ENCODE measurements at regions not wholly inside any gene's neighbourhood (a gene's known extent, or its start where the extent isn't known, plus 50 kb on each side); places are given as distances from the start of the nearest gene placed in this dataset.

DNA sequence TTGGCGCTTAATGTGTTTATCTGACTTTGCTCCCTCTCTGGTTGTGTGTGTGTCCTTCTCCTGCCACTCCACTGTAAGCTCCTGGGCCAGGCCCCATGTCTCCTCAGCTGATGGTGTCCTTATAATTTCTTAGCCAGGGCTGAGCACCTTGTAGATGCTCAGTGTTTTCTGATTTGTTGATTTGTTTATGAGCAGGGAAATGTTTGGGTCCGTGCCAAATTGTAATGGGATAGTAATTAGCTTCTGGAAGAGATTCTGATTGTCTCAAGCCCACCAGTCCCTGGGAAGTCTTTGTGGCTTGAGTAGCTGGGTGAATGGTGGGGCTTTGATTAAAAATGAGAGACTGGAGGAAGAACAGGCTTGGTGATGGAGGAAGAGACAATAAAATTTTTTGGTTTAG is 270.5 kb downstream of the MYCN start:
- Mint-ChIP-seq H3K27me3 (peaks cover 4% of the 10 kb centered on the region), H3K4me1 (ENCODE audit: low read depth) (no peaks in the 10 kb centered on the region), H3K9me3 (no peaks in the 10 kb centered on the region), H3K36me3 (ENCODE audit: low read depth) (no peaks in the 10 kb centered on the region), H3K4me3 (no peak overlapping the region), H3K27ac (no peak overlapping the region)
- POLR2A ChIA-PET: no interaction called here
- DNase-seq (no peak), ATAC-seq (ENCODE audit: poor library complexity) (no peak)
- no peaks in the 10 kb centered on the region for H3K36me3 ChIP-seq (ENCODE audit: insufficient read depth, low read length)
- H3K27me3 ChIP-seq (ENCODE audit: control insufficient read depth in 1 of 2, insufficient read depth in 2 of 2, low read length in 2 of 2): no peaks in the 10 kb centered on the region
- intact Hi-C loops (cut with DNase I, micrococcal nuclease): loop anchor here in 1 of 2 experiments (10.0 kb wide), 1 partner anchor 276 kb away; no protein-coding TSS in a partner anchor
- H3K4me1 ChIP-seq (ENCODE audit: insufficient read depth, low read length): no peaks in the 10 kb centered on the region
- H3K9me3 ChIP-seq (ENCODE audit: control insufficient read depth in 1 of 2, insufficient read depth in 1 of 2, low read length in 2 of 2): peaks cover 3% of the 10 kb centered on the region in 2 experiments
- no peak overlapping the region for H3K27ac ChIP-seq (ENCODE audit: low read depth in 1 of 2, low read length in 2 of 2)
- TF ChIP-seq CTCF (IDR thresholded peaks at IDR 0.05): no peak
- CTCF ChIA-PET: no interaction called here
- H3K4me3 ChIP-seq (ENCODE audit: low read length): no peak overlapping the region

GRCh38 chr2:16209799-16210198 is 269.4 kb downstream of the MYCN start:
- ATAC-seq (ENCODE audit: poor library complexity) (no peak), DNase-seq (no peak)
- ChIA-PET POLR2A (no interaction called here), CTCF (no interaction called here)
- no peak for TF ChIP-seq CTCF (IDR thresholded peaks at IDR 0.05)
- Histone ChIP-seq H3K4me1 (ENCODE audit: insufficient read depth, low read length) (no peaks in the 10 kb centered on the region), H3K4me3 (ENCODE audit: low read length) (no peak overlapping the region), H3K9me3 (ENCODE audit: control insufficient read depth in 1 of 2, insufficient read depth in 1 of 2, low read length in 2 of 2) (peaks cover 3% of the 10 kb centered on the region in 2 experiments), H3K27ac (ENCODE audit: low read depth in 1 of 2, low read length in 2 of 2) (no peak overlapping the region), H3K36me3 (ENCODE audit: insufficient read depth, low read length) (no peaks in the 10 kb centered on the region), H3K27me3 (ENCODE audit: control insufficient read depth in 1 of 2, insufficient read depth in 2 of 2, low read length in 2 of 2) (no peaks in the 10 kb centered on the region)
- Mint-ChIP-seq H3K36me3 (ENCODE audit: low read depth) (no peaks in the 10 kb centered on the region), H3K4me3 (no peak overlapping the region), H3K27ac (no peak overlapping the region), H3K4me1 (ENCODE audit: low read depth) (no peaks in the 10 kb centered on the region), H3K27me3 (peaks cover 4% of the 10 kb centered on the region), H3K9me3 (no peaks in the 10 kb centered on the region)
- intact Hi-C loops (cut with DNase I, micrococcal nuclease): loop anchor here in 1 of 2 experiments (10.0 kb wide), 1 partner anchor 275 kb away; no protein-coding TSS in a partner anchor

DNA sequence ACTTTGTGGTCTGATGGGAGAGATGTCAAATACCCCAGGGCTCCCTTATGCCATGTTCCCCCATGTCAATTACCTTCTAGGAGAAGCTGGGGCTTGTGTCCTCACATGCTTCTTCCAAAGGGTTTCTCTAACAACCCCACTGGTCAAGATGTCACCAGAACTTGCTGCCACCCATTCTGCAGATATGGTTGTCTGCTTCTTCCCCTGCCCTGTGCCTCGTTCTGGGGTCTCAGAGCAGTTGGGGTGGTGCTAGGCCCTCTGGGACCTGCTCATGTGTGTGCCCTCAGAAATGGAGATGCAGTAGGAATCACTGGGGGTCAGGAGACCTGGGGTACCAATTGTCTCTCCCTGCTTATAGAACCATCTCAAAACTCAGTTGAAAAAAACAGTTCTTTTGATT is 268.6 kb downstream of the MYCN start:
- no peak overlapping the region for H3K4me3 ChIP-seq (ENCODE audit: low read length)
- CTCF ChIA-PET: no interaction called here
- Mint-ChIP-seq H3K4me1 (ENCODE audit: low read depth) (no peaks in the 10 kb centered on the region), H3K27ac (no peak overlapping the region), H3K9me3 (no peaks in the 10 kb centered on the region), H3K36me3 (ENCODE audit: low read depth) (no peaks in the 10 kb centered on the region), H3K27me3 (peaks cover 4% of the 10 kb centered on the region), H3K4me3 (no peak overlapping the region)
- intact Hi-C loops (cut with DNase I, micrococcal nuclease): no loop called here
- no peaks in the 10 kb centered on the region for H3K4me1 ChIP-seq (ENCODE audit: insufficient read depth, low read length)
- DNase-seq (no peak), ATAC-seq (ENCODE audit: poor library complexity) (no peak)
- H3K27me3 ChIP-seq (ENCODE audit: control insufficient read depth in 1 of 2, insufficient read depth in 2 of 2, low read length in 2 of 2): no peaks in the 10 kb centered on the region
- H3K27ac ChIP-seq (ENCODE audit: low read depth in 1 of 2, low read length in 2 of 2): no peak overlapping the region
- no peak for TF ChIP-seq CTCF (IDR thresholded peaks at IDR 0.05)
- no peaks in the 10 kb centered on the region for H3K36me3 ChIP-seq (ENCODE audit: insufficient read depth, low read length)
- peaks cover 3% of the 10 kb centered on the region in 2 experiments for H3K9me3 ChIP-seq (ENCODE audit: control insufficient read depth in 1 of 2, insufficient read depth in 1 of 2, low read length in 2 of 2)
- POLR2A ChIA-PET: no interaction called here
